COR-L47 (cell line): ENCODE measurements at regions not wholly inside any gene's neighbourhood (a gene's known extent, or its start where the extent isn't known, plus 50 kb on each side); places are given as distances from the start of the nearest gene placed in this dataset.
A peak's percentile ranks its signal among the peaks of the same experiment; 100 is the strongest.

Experiments
- DNase-seq: peaks from one replicate; lab custom pipeline; 2025; lab: John Stamatoyannopoulos, UW

- DNase-seq, result no peak
Observed at GRCh38 chr6:43903739-43904290, 133.8 kb downstream of the VEGFA start.

- no peak for DNase-seq
Observed at GRCh38 chr6:43901733-43902230, 131.8 kb downstream of the VEGFA start.

GRCh38 chr6:43900916-43901732, 131.1 kb downstream of the VEGFA start:
- DNase-seq, result peak; percentile 31

GRCh38 chr6:43900560-43900915, 130.5 kb downstream of the VEGFA start:
- DNase-seq, result no peak

- DNase-seq, result no peak
Observed at GRCh38 chr6:43899830-43900229, 129.8 kb downstream of the VEGFA start.

GRCh38 chr6:43898358-43899131, 128.5 kb downstream of the VEGFA start:
- DNase-seq, result no peak

- no peak for DNase-seq
Observed at GRCh38 chr6:43897571-43898302, 127.7 kb downstream of the VEGFA start.

GRCh38 chr6:43896329-43897255, 126.6 kb downstream of the VEGFA start:
- DNase-seq, result no peak

GRCh38 chr6:43895656-43896328, 125.8 kb downstream of the VEGFA start:
- no peak for DNase-seq

GRCh38 chr6:43893073-43893472, 123.1 kb downstream of the VEGFA start:
- no peak for DNase-seq

- peak; percentile 31 for DNase-seq
Observed at GRCh38 chr6:43891072-43891870, 121.3 kb downstream of the VEGFA start.

- no peak for DNase-seq
Observed at GRCh38 chr6:43890197-43891062, 120.4 kb downstream of the VEGFA start.

- peak; percentile 24 for DNase-seq
Observed at GRCh38 chr6:43887906-43888683, 118.1 kb downstream of the VEGFA start.

- DNase-seq, result no peak
Observed at GRCh38 chr6:43887340-43887858, 117.4 kb downstream of the VEGFA start.

- DNase-seq, result no peak
Observed at GRCh38 chr6:43886717-43887339, 116.8 kb downstream of the VEGFA start.

GRCh38 chr6:43886067-43886461, 116.1 kb downstream of the VEGFA start:
- no peak for DNase-seq

- no peak for DNase-seq
Observed at GRCh38 chr6:43885399-43886066, 115.5 kb downstream of the VEGFA start.
